ENCODE measurements at regions not wholly inside any gene's neighbourhood (a gene's known extent, or its start where the extent isn't known, plus 50 kb on each side); places are given as distances from the start of the nearest gene placed in this dataset.

GRCh38 chr7:157481389-157481788, 144.6 kb downstream of the DNAJB6 start:
- Histone ChIP-seq H4K20me1 (ENCODE audit: control insufficient read depth, insufficient read depth, insufficient read length) (no peaks in the 10 kb centered on the region), H3K4me1 (ENCODE audit: insufficient read depth, low read length) (no peaks in the 10 kb centered on the region), H2AK5ac (ENCODE audit: insufficient read length, low read length) (no peak overlapping the region), H4K5ac (ENCODE audit: insufficient read length, low read depth, low read length) (no peak overlapping the region), H2BK15ac (ENCODE audit: low read depth, low read length) (no peak overlapping the region), H3K27ac (ENCODE audit: insufficient read length, low read depth, low read length) (no peak overlapping the region), H3K4ac (ENCODE audit: low read depth, low read length) (no peak overlapping the region), H2BK5ac (ENCODE audit: insufficient read length, low read length) (no peak overlapping the region), H3K27me3 (ENCODE audit: insufficient read depth, low read length) (no peaks in the 10 kb centered on the region; the same call in 1 of the 2 replicates), H3K9me3 (ENCODE audit: control insufficient read depth, low read depth, low read length) (no peaks in the 10 kb centered on the region), H3K14ac (ENCODE audit: insufficient read depth, low read length) (no peak overlapping the region), H2BK12ac (ENCODE audit: insufficient read length, low read depth, low read length) (no peak overlapping the region), H3K4me2 (ENCODE audit: insufficient read depth, insufficient read length, low read length) (no peak overlapping the region), H3T11ph (ENCODE audit: low read length) (no peak overlapping the region), H3K56ac (ENCODE audit: insufficient read length, low read depth, low read length) (no peak overlapping the region), H3K79me1 (ENCODE audit: insufficient read depth, low read depth, low read length, poor library complexity, severe bottlenecking) (no peaks in the 10 kb centered on the region), H2BK20ac (ENCODE audit: low read depth, low read length, poor library complexity, severe bottlenecking) (no peak overlapping the region), H2AFZ (ENCODE audit: low read length) (no peak overlapping the region), H3K79me2 (ENCODE audit: insufficient read depth, low read length) (no peaks in the 10 kb centered on the region), H4K8ac (replicated peaks; ENCODE audit: insufficient read length, low read depth, low read length) (no peak overlapping the region), H3K9ac (ENCODE audit: extremely low read depth, insufficient read length, low read length) (no peak overlapping the region), H3K18ac (ENCODE audit: insufficient read length, low read depth, low read length) (no peak overlapping the region), H2BK120ac (ENCODE audit: low read depth, low read length, poor library complexity, severe bottlenecking) (no peak overlapping the region), H3K23ac (ENCODE audit: insufficient read length, low read depth, low read length) (no peak overlapping the region), H4K91ac (ENCODE audit: insufficient read length, low read depth, low read length) (no peak overlapping the region), H3K23me2 (ENCODE audit: insufficient read length, low read depth, low read length, poor library complexity, severe bottlenecking) (no peaks in the 10 kb centered on the region)
- no peak overlapping the region for H3K27ac Mint-ChIP-seq
- H3K27me3 Mint-ChIP-seq (ENCODE audit: low read depth) = peaks cover 66% of the 10 kb centered on the region
- no peak overlapping the region for H3K4me3 Mint-ChIP-seq
- peaks cover 0 to 2% of the 10 kb centered on the region in 2 experiments; a peak in 1 of 5 replicates for H3K9me3 Mint-ChIP-seq
- H3K4me1 Mint-ChIP-seq = no peaks in the 10 kb centered on the region
- peak; percentile 10 for DNase-seq
- TF ChIP-seq CTCF (conservative IDR thresholded peaks at IDR 0.05) = no peak
- no peaks in the 10 kb centered on the region for H3K36me3 Mint-ChIP-seq (ENCODE audit: insufficient read depth in 1 of 3, low read depth in 3 of 3)
- WGBS (ENCODE audit: extremely low coverage, insufficient read length, low lambda C conversion rate) = 100% methylated on average over 4 of the region's 6 CpGs

Measured in H9 (cell line).